HepG2 (cell line): ENCODE measurements at regions not wholly inside any gene's neighbourhood (a gene's known extent, or its start where the extent isn't known, plus 50 kb on each side); places are given as distances from the start of the nearest gene placed in this dataset.

Experiments used
- ADNP ChIP-seq: sonication (generic); formaldehyde crosslinking; IDR thresholded peaks from 2 replicates; pipeline ENCODE4 v1.4.0; 2020; ENCODE audit warnings: missing genetic modification reagents
- ARID5B ChIP-seq: IDR thresholded peaks from 2 replicates; pipeline ENCODE4 v1.4.0; 2020; ENCODE audit warnings: mild to moderate bottlenecking, missing genetic modification reagents
- ATF2 ChIP-seq: sonication (generic); formaldehyde crosslinking; IDR thresholded peaks from 2 replicates; pipeline ENCODE4 v1.4.0; 2020; ENCODE audit warnings: missing genetic modification reagents
- GTF2F1 ChIP-seq: fragments of 150-350 bp; IDR thresholded peaks from 2 replicates; pipeline ENCODE4 v1.6.1; 2014; ENCODE audit warnings: low read length
- IRX3 ChIP-seq: sonication (generic); formaldehyde crosslinking; IDR thresholded peaks from 2 replicates; pipeline ENCODE4 v1.8.1; 2023; ENCODE audit warnings: mild to moderate bottlenecking, low read depth, missing genetic modification reagents, borderline replicate concordance
- KLF16 ChIP-seq, 2 experiments: sonication (generic) in 1 of 2; formaldehyde crosslinking in 1 of 2; IDR thresholded peaks; 2 replicates each; pipeline versions ENCODE4 v1.6.1 to v1.8.0; 2016 to 2023; ENCODE audit warnings: missing genetic modification reagents in 2 of 2, missing compliant biosample characterization in 1 of 2
- MEF2D ChIP-seq: sonication (generic); formaldehyde crosslinking; IDR thresholded peaks from 2 replicates; pipeline ENCODE4 v1.5.1; 2020; ENCODE audit warnings: mild to moderate bottlenecking, missing genetic modification reagents
- NFIC ChIP-seq: IDR thresholded peaks from 2 replicates; pipeline ENCODE4 v1.6.1; 2012; ENCODE audit warnings: mild to moderate bottlenecking, low read length, inconsistent platforms
- ONECUT2 ChIP-seq: sonication (generic); formaldehyde crosslinking; IDR thresholded peaks from 2 replicates; pipeline ENCODE4 v1.4.0; 2020; ENCODE audit warnings: missing genetic modification reagents
- PHF21A ChIP-seq: sonication (generic); formaldehyde crosslinking; IDR thresholded peaks from 2 replicates; pipeline ENCODE4 v1.5.0; 2020; ENCODE audit warnings: mild to moderate bottlenecking, missing genetic modification reagents
- RAD21 ChIP-seq: fragments of 450-650 bp; formaldehyde crosslinking; IDR thresholded peaks from 2 replicates; pipeline ENCODE4 v1.5.0; 2020; ENCODE audit warnings: mild to moderate bottlenecking
- RARG ChIP-seq: sonication (generic); formaldehyde crosslinking; IDR thresholded peaks from 2 replicates; pipeline ENCODE4 v1.4.0; 2020; ENCODE audit warnings: low read depth, mild to moderate bottlenecking, missing genetic modification reagents
- SOX5 ChIP-seq: IDR thresholded peaks from 2 replicates; pipeline ENCODE4 v1.6.1; 2016; ENCODE audit warnings: borderline replicate concordance
- SRY ChIP-seq: sonication (generic); formaldehyde crosslinking; IDR thresholded peaks from 2 replicates; pipeline ENCODE4 v1.8.0; 2022; ENCODE audit warnings: mild to moderate bottlenecking, missing genetic modification reagents
- STAT5B ChIP-seq: sonication (generic); formaldehyde crosslinking; IDR thresholded peaks from 2 replicates; pipeline ENCODE4 v1.4.0; 2020; ENCODE audit warnings: missing genetic modification reagents
- ZMYM4 ChIP-seq: sonication (generic); formaldehyde crosslinking; IDR thresholded peaks from 2 replicates; pipeline ENCODE4 v1.8.1; 2023; ENCODE audit warnings: mild to moderate bottlenecking, missing genetic modification reagents
- ZNF503 ChIP-seq: sonication (generic); formaldehyde crosslinking; IDR thresholded peaks from 2 replicates; pipeline ENCODE4 v1.4.0; 2020; ENCODE audit warnings: missing genetic modification reagents
- ZNF512B ChIP-seq: sonication (generic); formaldehyde crosslinking; IDR thresholded peaks from 2 replicates; pipeline ENCODE4 v1.5.1; 2020; ENCODE audit warnings: missing genetic modification reagents, mild to moderate bottlenecking, borderline replicate concordance
- ZNF556 ChIP-seq: sonication (generic); formaldehyde crosslinking; IDR thresholded peaks from 2 replicates; pipeline ENCODE4 v1.4.0; 2020; ENCODE audit warnings: mild to moderate bottlenecking, missing genetic modification reagents, borderline replicate concordance
- ZNF589 ChIP-seq: sonication (generic); formaldehyde crosslinking; conservative IDR thresholded peaks from 2 replicates; pipeline ENCODE4 v1.8.0; 2022; ENCODE audit warnings: mild to moderate bottlenecking, moderate library complexity, missing genetic modification reagents
- ZNF792 ChIP-seq: IDR thresholded peaks from 2 replicates; pipeline ENCODE4 v1.6.1; 2016

GRCh38 chr6:28807682-28808280 lies 116.0 kb downstream of the TRIM27 start (continued):
- TF ChIP-seq ARID5B (peak; percentile 76), ONECUT2 (0 out of 2 replicates have a peak, but pooled peaks have one; percentile 32), SOX5 (CRISPR knock-in tag) (peak; percentile 29; the same call in 1 of the 2 replicates), IRX3 (CRISPR knock-in tag) (no peak), RAD21 (CRISPR knock-in tag) (no peak; the same call in 1 of the 2 replicates), STAT5B (CRISPR knock-in tag) (no peak), ZNF792 (CRISPR knock-in tag) (0 out of 2 replicates have a peak, but pooled peaks have one; percentile 35), ZNF503 (CRISPR knock-in tag) (no peak), MEF2D (CRISPR knock-in tag) (peak; percentile 52; the same call in 1 of the 2 replicates), ZMYM4 (CRISPR knock-in tag) (peak; percentile 63), NFIC (no peak), PHF21A (CRISPR knock-in tag) (peak; percentile 39; the same call in 1 of the 2 replicates), GTF2F1 (no peak), ZNF589 (CRISPR knock-in tag) (no peak), ZNF512B (CRISPR knock-in tag) (peak; percentile 97), RARG (CRISPR knock-in tag) (no peak), SRY (CRISPR knock-in tag) (no peak), ZNF556 (CRISPR knock-in tag) (peak; percentile 30; the same call in 1 of the 2 replicates), KLF16 (CRISPR knock-in tag; IDR thresholded peaks at IDR 0.05) (peak in 1 of 2 experiments; percentile 36; a peak in 1 of 4 replicates), ADNP (no peak), ATF2 (peak; percentile 65; the same call in 1 of the 2 replicates)
